ENCODE measurements at regions not wholly inside any gene's neighbourhood (a gene's known extent, or its start where the extent isn't known, plus 50 kb on each side); places are given as distances from the start of the nearest gene placed in this dataset.

GRCh38 chr9:91102269-91102668, 259.4 kb downstream of the AUH start:
- no peak for DNase-seq

GRCh38 chr9:91103931-91104330, 257.8 kb downstream of the AUH start:
- no peak for DNase-seq

- no peak for DNase-seq
Observed at GRCh38 chr9:91106415-91107081, 255.2 kb downstream of the AUH start.

GRCh38 chr9:91111226-91111625, 250.5 kb downstream of the AUH start:
- DNase-seq: no peak

- no peak for DNase-seq
Observed at GRCh38 chr9:91111876-91112275, 249.8 kb downstream of the AUH start.

- DNase-seq: no peak
Observed at GRCh38 chr9:91113016-91113415, 248.7 kb downstream of the AUH start.

GRCh38 chr9:91114450-91114849, 247.3 kb downstream of the AUH start:
- DNase-seq: no peak

GRCh38 chr9:91116211-91116610, 245.5 kb downstream of the AUH start:
- DNase-seq: no peak

- DNase-seq: no peak
Observed at GRCh38 chr9:91116711-91117110, 245.0 kb downstream of the AUH start.

- no peak for DNase-seq
Observed at GRCh38 chr9:91117474-91117891, 244.2 kb downstream of the AUH start.

GRCh38 chr9:91117959-91118703, 243.6 kb downstream of the AUH start:
- DNase-seq: no peak

GRCh38 chr9:91118704-91119025, 243.1 kb downstream of the AUH start:
- DNase-seq: no peak

- DNase-seq: no peak
Observed at GRCh38 chr9:91119142-91119541, 242.6 kb downstream of the AUH start.

- no peak for DNase-seq
Observed at GRCh38 chr9:91119679-91120078, 242.0 kb downstream of the AUH start.

GRCh38 chr9:91120200-91120599, 241.5 kb downstream of the AUH start:
- no peak for DNase-seq

GRCh38 chr9:91122755-91123154, 239.0 kb downstream of the AUH start:
- no peak for DNase-seq

GRCh38 chr9:91126761-91127445, 234.8 kb downstream of the AUH start:
- DNase-seq: no peak

- DNase-seq: no peak
Observed at GRCh38 chr9:91127653-91128052, 234.1 kb downstream of the AUH start.

GRCh38 chr9:91130796-91131318, 230.9 kb downstream of the AUH start:
- no peak for DNase-seq

- DNase-seq: peak; percentile 42 to 48
Observed at GRCh38 chr9:91131433-91131839, 230.3 kb downstream of the AUH start.

GRCh38 chr9:91132576-91133073, 229.1 kb downstream of the AUH start:
- no peak for DNase-seq

- no peak for DNase-seq
Observed at GRCh38 chr9:91134608-91135007, 227.1 kb downstream of the AUH start.

- no peak for DNase-seq
Observed at GRCh38 chr9:91137391-91137790, 224.3 kb downstream of the AUH start.

GRCh38 chr9:91138760-91139159, 223.0 kb downstream of the AUH start:
- DNase-seq: no peak
